Fibroblast of the conjunctiva (primary cell): ENCODE measurements at regions not wholly inside any gene's neighbourhood (a gene's known extent, or its start where the extent isn't known, plus 50 kb on each side); places are given as distances from the start of the nearest gene placed in this dataset.
"Not testable (repeated sequence)": the region's sequence is repeated elsewhere in the genome, so short reads cannot be mapped to it uniquely, and the experiment has no call there.

Source experiments
- DNase-seq: peaks from one replicate; pipeline ENCODE4 v3.0.0-alpha.2; 2010; ENCODE audit warnings: low read depth

- no peak for DNase-seq
Observed at GRCh38 chr1:5140136-5140535, 485.7 kb downstream of the AJAP1 start.

- DNase-seq: no peak
Observed at GRCh38 chr1:5129746-5130355, 475.4 kb downstream of the AJAP1 start.

- DNase-seq: no peak
Observed at GRCh38 chr1:5125208-5125607, 470.8 kb downstream of the AJAP1 start.

GRCh38 chr1:5120559-5120958 is 466.1 kb downstream of the AJAP1 start:
- DNase-seq: no peak

- DNase-seq: no peak
Observed at GRCh38 chr1:5119366-5120234, 465.2 kb downstream of the AJAP1 start.

- DNase-seq: not testable (repeated sequence)
Observed at GRCh38 chr1:5118771-5119170, 464.4 kb downstream of the AJAP1 start.

- DNase-seq: not testable (repeated sequence)
Observed at GRCh38 chr1:5118292-5118691, 463.9 kb downstream of the AJAP1 start.

GRCh38 chr1:5111581-5111980 is 457.2 kb downstream of the AJAP1 start:
- DNase-seq: no peak

- no peak for DNase-seq
Observed at GRCh38 chr1:5110508-5110907, 456.1 kb downstream of the AJAP1 start.

- DNase-seq: no peak
Observed at GRCh38 chr1:5109633-5110032, 455.2 kb downstream of the AJAP1 start.

GRCh38 chr1:5108740-5109139 is 454.3 kb downstream of the AJAP1 start:
- no peak for DNase-seq

- DNase-seq: no peak
Observed at GRCh38 chr1:5105744-5106143, 451.3 kb downstream of the AJAP1 start.

- DNase-seq: no peak
Observed at GRCh38 chr1:5099558-5099957, 445.1 kb downstream of the AJAP1 start.

GRCh38 chr1:5098981-5099385 is 444.6 kb downstream of the AJAP1 start:
- DNase-seq: no peak

GRCh38 chr1:5093042-5093441 is 438.6 kb downstream of the AJAP1 start:
- DNase-seq: no peak

- DNase-seq: no peak
Observed at GRCh38 chr1:5084676-5085075, 430.3 kb downstream of the AJAP1 start.

GRCh38 chr1:5067246-5067645 is 412.8 kb downstream of the AJAP1 start:
- no peak for DNase-seq

- no peak for DNase-seq
Observed at GRCh38 chr1:5053744-5054143, 399.3 kb downstream of the AJAP1 start.

GRCh38 chr1:5029136-5029535 is 374.7 kb downstream of the AJAP1 start:
- DNase-seq: no peak

GRCh38 chr1:5012249-5012648 is 357.8 kb downstream of the AJAP1 start:
- no peak for DNase-seq

GRCh38 chr1:5010656-5011055 is 356.2 kb downstream of the AJAP1 start:
- DNase-seq: no peak

- DNase-seq: no peak
Observed at GRCh38 chr1:5010236-5010635, 355.8 kb downstream of the AJAP1 start.

- no peak for DNase-seq
Observed at GRCh38 chr1:5009376-5010065, 355.1 kb downstream of the AJAP1 start.
